HG03175 (cell line): ENCODE measurements at regions not wholly inside any gene's neighbourhood (a gene's known extent, or its start where the extent isn't known, plus 50 kb on each side); places are given as distances from the start of the nearest gene placed in this dataset.
"Not testable (repeated sequence)": the region's sequence is repeated elsewhere in the genome, so short reads cannot be mapped to it uniquely, and the experiment has no call there.

Experiments used
- ATAC-seq: cut with Tn5 transposase; IDR thresholded peaks from one replicate; pipeline ENCODE4 v1.9.1; 2021; ENCODE audit warnings: mild to moderate bottlenecking, moderate library complexity; ENCODE audit not compliant: unreplicated experiment

DNA sequence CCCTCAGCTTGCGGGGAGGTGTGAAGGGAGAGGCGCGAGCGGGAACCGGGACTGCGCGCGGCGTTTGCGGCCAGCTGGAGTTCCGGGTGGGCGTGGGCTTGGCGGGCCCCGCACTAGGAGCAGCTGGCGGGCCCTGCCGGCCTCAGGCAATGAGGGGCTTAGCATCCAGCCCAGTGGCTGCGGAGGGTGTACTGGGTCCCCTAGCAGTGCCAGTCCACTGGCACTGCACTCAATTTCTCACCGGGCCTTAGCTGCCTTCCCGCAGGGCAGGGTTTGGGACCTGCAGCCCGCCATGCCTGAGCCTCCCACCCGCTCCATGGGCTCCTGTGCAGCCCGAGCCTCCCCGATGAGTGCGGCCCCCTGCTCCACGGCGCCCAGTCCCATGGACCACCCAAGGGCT lies 163.5 kb upstream of the PTCH1 start:
- ATAC-seq, result not testable (repeated sequence)

DNA sequence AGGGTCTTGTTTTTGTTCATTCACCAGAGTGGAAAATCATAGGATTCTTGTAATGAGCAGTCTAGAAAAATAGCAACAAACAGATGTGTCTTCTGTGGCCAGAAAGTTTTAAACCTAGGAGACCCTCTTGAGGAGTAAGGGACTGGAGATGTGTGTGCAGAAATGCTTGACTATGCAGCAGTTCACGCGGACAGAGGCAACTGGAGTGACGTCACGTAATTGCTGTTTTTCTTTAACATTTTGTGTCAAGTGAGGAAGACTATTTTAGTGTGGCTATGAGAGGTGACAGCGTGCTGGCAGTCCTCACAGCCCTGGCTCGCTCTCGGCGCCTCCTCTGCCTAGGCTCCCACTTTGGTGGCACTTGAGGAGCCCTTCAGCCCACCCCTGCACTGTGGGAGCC lies 163.1 kb upstream of the PTCH1 start:
- no peak for ATAC-seq

DNA sequence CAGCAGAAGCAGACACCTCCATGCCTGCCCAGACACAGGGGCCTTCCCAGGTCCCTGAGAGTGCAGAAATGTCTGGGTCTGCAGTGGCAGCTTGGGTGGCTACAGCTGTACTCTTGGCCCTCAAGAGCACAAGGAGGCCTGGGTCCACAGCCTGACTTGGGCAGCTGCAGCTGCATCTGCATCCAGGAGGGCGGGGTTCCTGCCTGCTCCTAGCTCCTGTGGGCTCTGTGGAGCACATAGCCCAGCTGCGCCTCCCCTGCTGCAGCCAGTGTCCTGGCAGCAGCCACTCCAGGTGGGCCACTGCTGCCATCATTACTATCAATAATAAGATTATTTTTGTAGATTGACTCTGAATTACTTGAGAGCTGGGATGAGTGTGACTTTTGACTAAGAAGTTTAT lies 162.0 kb upstream of the PTCH1 start:
- ATAC-seq, result no peak

DNA sequence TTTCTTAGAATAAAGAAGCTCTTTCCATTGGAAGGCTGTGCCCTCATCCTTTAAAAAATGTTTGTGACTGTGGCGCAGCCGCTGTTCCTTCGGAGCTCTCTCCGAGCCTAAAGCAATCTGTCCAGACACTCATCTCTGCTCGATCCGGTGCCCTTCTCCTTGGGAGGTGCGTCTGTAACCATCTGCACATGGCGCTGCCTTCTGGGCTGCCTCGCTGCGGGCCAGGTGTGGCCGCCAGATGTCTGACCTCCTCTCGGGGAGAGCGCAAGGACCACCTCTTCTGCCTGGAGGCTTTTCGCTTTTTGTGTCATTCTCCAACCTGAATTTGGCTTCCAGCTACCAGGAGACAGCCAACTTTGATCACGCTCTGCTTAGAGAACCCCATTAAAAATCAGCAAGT lies 153.4 kb upstream of the PTCH1 start:
- ATAC-seq, result no peak

DNA sequence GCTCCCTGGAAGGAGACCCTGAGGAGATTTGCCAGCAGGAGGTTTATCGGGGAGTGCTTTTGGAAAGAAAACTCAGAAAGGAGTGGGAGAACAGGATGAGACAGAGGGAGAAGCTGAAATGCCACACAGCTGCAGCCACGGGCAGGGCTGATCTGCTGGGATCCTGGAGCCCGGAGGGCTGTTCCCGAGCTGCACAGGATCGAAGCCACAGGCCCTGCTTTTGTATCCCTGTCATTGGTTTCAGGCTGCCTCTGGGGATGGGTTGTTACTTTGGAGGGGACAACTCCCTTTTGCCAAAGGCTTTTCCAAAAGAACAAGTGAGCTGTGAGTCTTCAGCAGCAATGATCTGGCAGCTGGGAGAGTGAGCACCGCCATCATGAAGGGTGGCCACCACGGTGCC lies 152.5 kb upstream of the PTCH1 start:
- no peak for ATAC-seq

DNA sequence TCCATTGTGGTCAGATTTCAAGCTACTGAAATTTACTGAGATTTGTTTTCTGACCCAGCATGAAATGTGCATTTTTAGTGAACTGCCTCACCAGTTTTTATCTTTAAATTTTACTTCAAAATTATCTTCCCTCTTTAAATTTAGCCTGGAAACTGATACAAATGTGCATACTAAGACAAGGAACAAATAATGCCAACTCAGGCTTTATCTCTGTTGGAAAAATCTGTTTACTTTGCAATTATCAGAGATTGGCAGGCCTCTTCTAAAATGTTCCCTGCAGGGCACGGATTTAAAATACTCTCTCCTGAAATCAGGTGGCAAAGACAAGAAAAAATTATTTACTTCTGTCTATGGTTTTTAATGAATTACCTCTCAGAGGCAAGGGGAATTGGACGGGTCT lies 151.0 kb upstream of the PTCH1 start:
- no peak for ATAC-seq

DNA sequence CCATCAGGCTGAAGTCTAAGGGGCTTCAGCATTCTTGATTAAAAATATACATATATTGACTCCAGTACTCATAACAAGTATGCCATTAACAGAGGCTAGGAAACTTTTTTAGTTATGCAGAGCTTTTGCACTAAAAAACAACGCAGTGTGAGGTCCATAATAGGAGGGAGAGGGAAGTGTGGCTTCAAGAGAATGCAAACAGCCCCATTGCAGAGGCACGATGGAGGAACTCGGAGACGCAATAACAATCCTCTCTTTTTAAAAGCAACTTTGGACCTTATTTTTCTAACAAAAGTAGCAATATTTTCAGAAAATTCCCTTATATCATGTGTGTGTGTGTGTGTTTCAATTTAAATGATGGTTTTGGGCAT lies 150.0 kb upstream of the PTCH1 start:
- no peak for ATAC-seq

DNA sequence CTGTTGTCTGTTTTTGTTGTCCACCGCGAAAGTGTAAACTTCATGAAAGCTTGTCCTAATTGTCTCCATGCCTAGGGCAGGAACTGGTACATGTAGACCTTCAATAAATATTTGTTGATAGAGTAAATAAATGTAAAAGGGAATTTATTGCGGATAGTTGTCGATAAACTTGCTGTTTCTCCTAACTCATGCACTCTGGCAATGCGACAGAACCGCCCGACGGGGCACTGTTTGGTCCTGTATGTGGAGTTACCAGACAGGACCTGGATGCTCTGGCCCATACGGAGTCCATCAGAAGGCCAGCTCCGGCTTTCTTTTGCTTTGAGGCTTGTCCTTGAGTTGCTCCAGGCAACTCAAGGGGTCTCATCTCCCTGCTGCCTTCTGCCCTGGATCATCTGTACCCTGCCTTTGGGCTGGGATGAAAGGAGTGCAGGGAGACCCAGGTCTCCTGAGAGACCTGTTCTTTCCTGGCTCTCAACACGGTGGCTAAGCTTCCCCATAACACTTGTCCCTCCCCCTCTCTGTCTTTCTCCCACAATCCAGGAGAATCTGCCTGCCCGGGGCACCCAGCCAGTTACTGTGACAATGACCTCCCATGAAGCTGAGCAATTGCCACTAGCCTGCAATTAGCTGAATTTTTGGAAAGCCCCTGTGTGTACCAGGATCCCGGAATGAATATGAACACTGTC lies 149.5 kb upstream of the PTCH1 start:
- no peak for ATAC-seq

DNA sequence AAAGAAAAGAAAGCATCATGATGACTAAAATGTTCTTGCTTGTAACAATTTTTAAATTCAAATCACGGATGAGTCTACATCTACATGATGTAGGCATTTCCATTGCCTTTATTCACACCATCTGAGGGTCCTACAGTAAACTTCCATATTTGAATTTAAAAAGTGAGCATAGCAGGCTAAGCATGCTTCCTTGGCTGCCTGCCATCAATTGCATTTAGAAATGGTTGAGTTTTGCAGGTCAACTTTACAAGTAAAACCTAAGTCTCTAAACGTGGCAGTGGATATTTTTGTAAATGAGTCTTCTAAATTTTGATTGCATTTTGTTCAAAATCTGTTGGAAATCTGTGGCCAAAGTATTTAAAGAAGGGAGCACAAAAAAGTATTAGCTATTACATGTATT lies 136.5 kb upstream of the PTCH1 start:
- ATAC-seq, result no peak

DNA sequence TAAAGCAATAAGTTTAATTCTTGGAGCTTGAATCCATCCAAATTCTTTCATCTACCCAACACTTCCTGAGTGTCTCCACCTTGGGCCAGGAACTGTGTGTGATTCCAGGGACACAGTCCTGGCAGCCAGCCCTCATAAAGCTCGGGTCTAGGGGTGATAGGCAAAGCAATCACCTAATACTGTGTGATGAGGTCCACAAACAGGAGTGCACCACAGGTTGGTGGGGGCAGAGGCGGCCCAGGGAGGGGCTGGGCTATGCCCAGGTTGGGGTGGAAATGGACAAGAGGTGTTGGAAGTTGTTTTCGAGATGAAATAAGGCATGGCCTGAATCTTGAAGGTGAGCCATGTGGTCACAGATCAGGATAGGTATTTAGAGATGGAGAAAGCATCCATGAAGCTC lies 133.9 kb upstream of the PTCH1 start:
- no peak for ATAC-seq

DNA sequence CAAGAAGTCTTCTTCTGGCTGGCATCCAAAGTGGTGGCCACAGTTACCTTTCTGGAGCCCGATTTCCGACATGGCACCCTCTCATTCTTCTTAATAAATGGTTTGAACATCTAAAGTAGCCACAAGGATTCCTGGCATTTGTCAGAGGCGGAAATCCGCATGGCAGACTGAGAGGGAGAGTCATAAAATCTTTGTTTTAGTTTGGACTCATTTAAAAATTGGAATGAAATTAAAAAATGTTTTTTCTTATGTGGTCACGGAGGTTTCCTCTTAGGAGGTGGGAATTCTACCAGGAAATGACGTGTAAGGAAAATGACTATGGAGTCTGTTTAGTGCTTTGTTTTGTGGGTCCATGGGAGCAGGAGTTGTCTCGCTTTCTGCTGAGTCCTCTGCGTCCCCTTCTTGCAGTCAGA lies 133.0 kb upstream of the PTCH1 start:
- ATAC-seq, result no peak

DNA sequence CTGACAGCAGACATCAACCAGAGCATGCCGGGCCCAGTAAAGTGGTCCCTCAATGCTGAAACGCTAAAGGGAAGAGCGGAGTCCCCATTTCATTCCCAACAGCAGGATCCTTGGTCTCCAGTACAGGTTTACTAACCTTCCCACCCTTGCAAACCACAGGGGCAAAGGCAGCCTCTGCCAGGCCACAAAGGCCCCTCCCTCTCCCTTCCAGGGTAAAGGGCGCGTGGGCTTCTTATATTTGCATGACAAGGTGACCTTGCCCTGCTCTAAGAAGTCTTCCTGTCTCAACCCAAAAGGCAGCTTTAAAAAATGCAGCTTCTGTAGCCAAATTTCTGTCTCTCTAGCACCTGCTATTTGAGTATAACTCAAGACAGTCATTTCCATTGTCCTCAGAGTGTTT lies 131.5 kb upstream of the PTCH1 start:
- ATAC-seq, result no peak

DNA sequence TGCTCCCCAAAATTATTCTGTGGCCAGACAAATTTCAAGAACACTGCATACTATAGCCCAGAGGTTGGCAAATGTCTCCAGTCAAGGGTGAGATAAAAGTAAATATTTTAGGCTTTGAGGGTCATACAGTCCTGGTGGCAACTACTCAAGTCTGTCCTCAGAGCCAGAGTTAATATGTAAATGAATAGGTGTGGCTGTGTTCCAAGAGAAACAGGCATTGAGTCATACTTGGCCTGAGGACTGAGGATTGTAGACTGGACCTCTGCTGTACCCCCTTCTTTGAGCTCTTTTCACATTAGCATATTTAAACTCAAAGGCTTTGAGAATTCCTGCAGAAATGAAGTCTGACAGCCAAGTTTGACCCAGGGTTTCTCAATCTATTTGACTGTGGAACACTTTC lies 129.2 kb upstream of the PTCH1 start:
- ATAC-seq, result no peak

DNA sequence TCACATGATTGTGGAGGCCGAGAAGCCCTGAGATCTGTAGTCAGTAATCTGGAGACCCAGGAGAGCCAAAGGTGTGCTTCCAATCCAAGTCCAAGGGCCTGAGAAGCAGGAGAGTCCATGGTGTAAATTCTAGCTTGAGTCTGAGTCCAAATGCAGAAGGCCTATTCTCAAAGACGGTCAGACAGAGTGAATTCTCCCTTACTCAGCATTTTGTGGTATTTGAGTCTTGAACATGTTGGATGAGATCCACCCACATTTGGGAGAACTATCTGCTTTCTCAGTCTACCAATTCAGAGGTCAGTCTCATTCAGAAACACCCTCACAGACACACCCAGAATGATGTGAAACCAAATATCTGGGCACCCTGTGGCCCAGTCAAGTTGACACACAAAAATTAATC lies 128.8 kb upstream of the PTCH1 start:
- no peak for ATAC-seq

DNA sequence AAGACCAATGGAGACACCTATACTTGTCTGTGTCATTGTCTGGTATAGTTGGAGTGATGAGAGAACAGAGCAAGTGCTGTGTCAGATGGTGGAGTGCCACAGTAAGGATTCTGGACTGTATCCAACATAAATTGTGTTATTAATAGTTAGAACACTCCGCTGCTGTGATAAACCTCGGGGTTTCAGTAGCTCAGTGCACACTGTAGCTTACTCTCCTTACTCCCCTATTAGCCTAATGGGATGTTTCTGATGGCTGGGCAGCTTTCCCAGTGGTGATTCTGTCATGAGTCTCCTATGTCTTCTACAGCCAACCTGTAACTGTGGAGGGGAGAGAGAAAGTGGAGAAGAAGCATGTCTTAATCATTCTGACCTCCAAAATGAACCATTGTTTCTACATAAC lies 127.6 kb upstream of the PTCH1 start:
- no peak for ATAC-seq

DNA sequence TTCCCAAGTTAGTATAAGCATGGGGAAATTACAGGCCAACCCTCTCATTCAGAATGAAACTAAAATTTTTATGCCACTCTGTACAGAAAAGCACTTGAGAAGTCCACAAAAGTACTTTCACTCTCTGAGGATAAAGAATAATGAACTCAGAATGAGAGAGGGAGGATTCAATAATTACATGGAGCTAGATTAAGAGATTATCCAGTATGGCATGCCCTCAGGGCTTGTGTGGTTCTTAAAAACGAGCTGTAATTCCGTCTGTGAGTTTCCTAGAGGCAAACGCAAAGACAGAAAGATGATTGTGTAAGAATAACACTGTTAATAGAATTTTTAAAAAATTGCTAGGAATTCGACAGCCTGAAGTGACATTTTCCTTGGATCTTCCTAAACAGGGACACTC lies 126.8 kb upstream of the PTCH1 start:
- no peak for ATAC-seq

DNA sequence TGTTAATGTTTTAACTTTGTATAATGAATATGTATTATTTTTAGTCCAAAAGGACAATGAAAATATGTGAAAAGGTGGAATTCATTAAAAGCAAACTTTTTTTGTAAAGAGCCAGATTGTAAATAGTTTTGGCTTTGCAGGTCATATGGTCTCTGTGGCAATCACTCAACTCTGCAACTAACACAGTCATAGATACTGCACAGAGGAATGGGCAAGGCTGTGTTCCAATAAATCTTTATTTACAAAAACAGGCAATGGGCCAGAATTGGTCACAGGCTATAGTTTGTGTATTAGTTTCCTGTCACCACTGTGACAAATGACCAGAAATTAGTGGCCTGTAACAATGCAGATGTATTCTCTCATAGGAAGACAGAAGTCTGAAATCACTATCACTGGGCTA lies 125.4 kb upstream of the PTCH1 start:
- ATAC-seq, result no peak

DNA sequence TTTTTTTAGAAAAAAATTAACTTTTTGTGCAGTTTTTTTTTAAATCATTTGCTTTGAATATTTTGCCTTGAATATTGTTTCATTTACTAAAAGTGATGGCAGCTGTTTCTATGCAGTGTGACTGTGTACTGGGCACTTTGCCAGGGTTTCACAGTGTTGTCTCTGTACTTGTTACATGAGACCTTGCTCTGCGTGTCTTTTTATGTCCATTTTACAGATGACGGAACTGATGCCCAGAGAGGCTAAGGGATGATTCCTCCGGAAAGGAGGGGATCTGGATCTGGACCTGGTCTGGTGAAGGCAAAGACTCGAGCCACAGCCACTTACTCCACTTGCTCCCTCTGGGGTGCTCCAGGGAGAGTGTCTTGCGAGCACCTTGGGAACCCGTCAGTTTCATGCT lies 124.8 kb upstream of the PTCH1 start:
- ATAC-seq, result no peak

DNA sequence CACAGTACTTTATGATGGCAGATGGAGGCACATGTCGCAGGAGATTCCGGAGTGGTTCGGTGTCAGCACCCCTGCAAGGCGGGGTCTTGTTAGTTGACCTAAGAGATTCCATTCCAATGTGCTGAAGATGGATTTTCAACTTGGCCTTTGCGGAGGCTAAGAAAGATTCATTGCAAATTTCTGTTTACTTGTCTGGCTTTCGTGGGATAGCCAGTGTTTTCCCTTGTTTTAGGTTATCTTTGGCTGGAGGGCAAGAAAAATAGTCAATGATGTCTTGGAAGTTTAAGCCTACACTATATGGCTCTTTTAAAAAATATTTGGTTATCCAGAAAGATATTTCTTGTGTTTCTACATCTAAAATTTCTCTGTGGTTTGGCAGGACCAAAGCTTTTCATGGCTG lies 123.6 kb upstream of the PTCH1 start:
- ATAC-seq, result no peak

DNA sequence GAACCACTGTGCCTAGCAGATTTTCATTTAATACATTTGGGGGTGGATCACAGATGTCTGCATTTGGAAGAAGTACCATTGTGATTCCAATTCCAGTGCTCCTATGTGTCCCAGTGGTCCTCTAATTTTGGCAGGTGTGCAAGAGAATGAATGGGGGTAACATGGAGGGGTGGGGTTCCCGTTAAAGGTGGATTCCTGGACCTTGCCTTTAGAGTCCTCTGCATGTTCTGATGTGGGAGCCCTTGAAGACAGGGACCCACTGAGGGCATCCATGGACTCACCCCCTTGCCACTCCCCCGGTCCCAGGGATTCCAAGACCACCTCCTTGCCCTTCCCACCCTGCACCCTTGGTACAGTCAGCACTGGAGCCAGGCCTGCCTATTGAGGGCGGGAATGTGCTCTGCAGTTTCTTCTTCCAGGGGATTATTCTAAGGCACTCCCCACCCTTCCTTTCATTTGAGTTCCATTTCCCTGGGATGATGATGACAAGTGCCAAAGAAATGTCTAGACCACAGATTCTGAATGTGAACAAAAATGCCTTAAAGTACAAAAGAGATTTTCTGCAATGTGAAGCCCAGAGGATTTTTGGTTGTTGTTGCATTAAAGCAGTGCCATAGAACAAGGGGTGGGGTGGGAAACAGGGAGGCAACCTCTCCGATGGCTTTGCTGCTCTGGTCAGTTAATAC lies 119.4 kb upstream of the PTCH1 start:
- ATAC-seq, result no peak

DNA sequence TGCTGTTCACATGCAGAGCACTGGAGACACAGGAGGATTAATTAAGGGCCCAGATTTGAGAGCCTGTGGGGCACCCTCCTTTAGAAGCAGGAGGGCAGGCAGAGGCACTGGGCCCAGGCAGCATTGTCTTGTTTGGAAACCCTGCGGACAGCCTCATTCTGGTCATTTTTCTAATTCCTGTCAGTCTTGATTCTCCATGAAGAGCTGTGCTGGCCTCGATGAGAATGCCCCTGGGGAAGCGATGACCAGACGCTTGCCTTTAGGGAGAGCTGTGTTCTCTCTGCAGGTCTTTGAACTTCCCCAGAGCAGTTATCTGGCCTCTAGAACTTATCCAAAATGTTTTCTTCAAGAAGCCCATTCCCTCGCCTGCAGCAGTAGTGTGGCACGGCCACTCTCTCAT lies 117.8 kb upstream of the PTCH1 start:
- no peak for ATAC-seq

DNA sequence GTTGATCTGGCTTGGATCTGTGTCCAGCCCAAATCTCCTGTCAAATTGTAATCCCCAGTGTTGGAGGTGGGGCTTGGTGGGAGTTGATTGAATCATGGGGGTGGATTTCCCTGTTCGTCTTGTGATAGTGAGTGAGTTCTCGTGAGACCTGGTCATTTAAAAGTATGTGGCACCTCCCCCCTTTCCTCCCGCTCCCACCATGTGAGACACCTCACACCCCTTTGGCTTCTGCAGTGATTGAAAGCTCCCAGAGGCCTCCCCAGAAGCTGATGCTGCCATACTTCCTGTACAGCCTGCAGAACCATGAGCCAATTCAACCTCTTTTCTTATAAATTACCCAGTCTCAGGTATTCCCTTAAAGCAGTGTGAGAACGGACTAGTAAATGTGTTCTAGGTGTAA lies 117.3 kb upstream of the PTCH1 start:
- ATAC-seq, result no peak

DNA sequence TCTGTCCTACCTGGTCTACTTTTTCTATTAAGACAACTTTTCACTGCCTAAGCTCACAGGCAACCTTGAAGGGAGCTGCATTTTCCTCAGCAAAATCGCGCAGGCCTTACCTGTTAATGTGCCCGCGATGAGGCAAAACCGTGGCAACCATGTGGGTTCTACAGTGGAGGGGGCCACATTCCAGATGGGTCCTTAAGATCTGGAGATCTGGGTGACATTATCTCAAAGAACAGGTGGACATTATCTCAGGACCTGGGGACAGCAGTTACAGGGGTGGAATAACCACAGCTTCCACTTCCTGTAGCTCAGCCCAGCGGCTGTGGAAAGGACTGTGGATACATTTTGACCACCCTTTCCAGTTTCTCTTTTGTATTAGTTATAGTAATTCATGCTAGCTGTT lies 112.8 kb upstream of the PTCH1 start:
- ATAC-seq, result no peak
